ENCODE measurements at regions not wholly inside any gene's neighbourhood (a gene's known extent, or its start where the extent isn't known, plus 50 kb on each side); places are given as distances from the start of the nearest gene placed in this dataset.

DNA sequence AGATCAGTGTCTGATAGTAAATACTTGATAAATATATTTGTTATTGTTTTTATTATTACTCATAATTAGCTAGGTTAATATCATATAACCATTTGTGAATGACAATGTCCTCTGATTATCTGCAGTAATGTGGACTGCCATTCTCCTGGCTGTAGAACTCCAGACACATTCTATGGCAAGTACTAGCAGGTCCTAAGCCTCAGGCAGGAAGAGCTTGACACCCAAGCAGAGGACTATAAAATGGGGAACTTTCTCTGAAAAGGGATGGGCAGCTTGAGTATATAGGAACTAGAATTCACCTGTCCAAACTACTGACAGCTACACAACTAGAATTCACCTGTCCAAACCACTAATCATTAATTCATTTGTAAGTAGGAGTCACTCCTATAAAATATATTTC, 649.4 kb downstream of the CPS1 start:
- no peak overlapping the region for H3K23ac ChIP-seq (ENCODE audit: insufficient read length)
- DNase-seq (ENCODE audit: low read depth in 1 of 2, low spot score in 2 of 2) (no peak), FAIRE-seq (no peak)
- H3K14ac ChIP-seq (ENCODE audit: insufficient read length), result no peak overlapping the region
- no peak overlapping the region for H4K8ac ChIP-seq (ENCODE audit: extremely low read depth, insufficient read depth, low read length)
- no peaks in the 10 kb centered on the region for H4K20me1 ChIP-seq (replicated peaks in 1 of 2; ENCODE audit: control insufficient read depth in 1 of 2, insufficient read depth in 2 of 2, low read length in 2 of 2)
- no peaks in the 10 kb centered on the region for H3K4me1 ChIP-seq (replicated peaks in 1 of 4; ENCODE audit: control insufficient read depth in 3 of 4, insufficient read depth in 4 of 4, low read length in 3 of 4)
- H2BK120ac ChIP-seq (replicated peaks; ENCODE audit: low read depth, low read length), result no peak overlapping the region
- H3K23me2 ChIP-seq (ENCODE audit: low read depth, low read length), result no peaks in the 10 kb centered on the region
- no peaks in the 10 kb centered on the region for H3K36me3 ChIP-seq (ENCODE audit: control insufficient read depth in 2 of 4, insufficient read depth in 4 of 4, low read length in 3 of 4)
- no peak overlapping the region for H2AFZ ChIP-seq (ENCODE audit: low read length)
- no peak overlapping the region for H2BK20ac ChIP-seq (ENCODE audit: low read length)
- H2BK12ac ChIP-seq (ENCODE audit: low read depth, low read length), result no peak overlapping the region
- H3K4ac ChIP-seq (replicated peaks; ENCODE audit: insufficient read length, low read depth, low read length), result no peak overlapping the region
- no peaks in the 10 kb centered on the region for H3K79me2 ChIP-seq (ENCODE audit: control insufficient read depth in 1 of 2, insufficient read depth in 2 of 2, low read length in 2 of 2)
- H3K79me1 ChIP-seq (ENCODE audit: low read depth, low read length), result no peaks in the 10 kb centered on the region
- H3K9ac ChIP-seq (replicated peaks in 1 of 4; ENCODE audit: extremely low read depth in 1 of 4, low read depth in 3 of 4, low read length in 3 of 4), result no peak overlapping the region
- no peak overlapping the region for H4K91ac ChIP-seq (replicated peaks; ENCODE audit: insufficient read length, low read length)
- H3K27ac ChIP-seq (ENCODE audit: low read depth, low read length), result no peak overlapping the region
- H2BK5ac ChIP-seq (ENCODE audit: low read depth, low read length), result no peak overlapping the region
- no peak overlapping the region for H3K4me3 ChIP-seq (ENCODE audit: extremely low read depth in 1 of 4, insufficient read depth in 2 of 4, low read depth in 3 of 4, low read length in 4 of 4)
- no peak overlapping the region for H2BK15ac ChIP-seq (ENCODE audit: low read length)
- no peak overlapping the region for H3K18ac ChIP-seq (ENCODE audit: extremely low read depth, low read length)
- ChIA-PET CTCF (ENCODE audit: partially characterized antibody) (interaction anchor here (1.9 kb wide), 1 partner anchor 9 kb away, joined by 5 read pairs; no protein-coding TSS in a partner anchor), POLR2A (ENCODE audit: partially characterized antibody) (no interaction called here)
- H3K27me3 ChIP-seq (replicated peaks in 1 of 4; ENCODE audit: control insufficient read depth in 3 of 4, extremely low read depth in 1 of 4, insufficient read depth in 3 of 4, low read length in 3 of 4), result no peaks in the 10 kb centered on the region
- TF ChIP-seq RFX5 (IDR thresholded peaks at IDR 0.05; ENCODE audit: borderline replicate concordance, low read depth, low read length) (no peak), JUND (IDR thresholded peaks at IDR 0.05; ENCODE audit: low read length) (no peak), SIN3A (conservative IDR thresholded peaks at IDR 0.05 in 1 of 2, IDR thresholded peaks at IDR 0.05 in 1 of 2; ENCODE audit: low read depth in 1 of 2, low read length in 2 of 2) (no peak), SP4 (IDR thresholded peaks at IDR 0.05; ENCODE audit: low read length) (no peak)
- H3K56ac ChIP-seq (replicated peaks; ENCODE audit: insufficient read length, low read depth, low read length), result no peak overlapping the region
- H3K9me3 ChIP-seq (ENCODE audit: insufficient read depth in 2 of 2, low read depth in 1 of 2, low read length in 1 of 2), result no peaks in the 10 kb centered on the region
- H4K5ac ChIP-seq (ENCODE audit: insufficient read length, low read depth, low read length), result no peak overlapping the region
- H2AK5ac ChIP-seq (ENCODE audit: low read depth, low read length), result no peak overlapping the region
- H3K4me2 ChIP-seq (ENCODE audit: insufficient read depth in 1 of 2, low read depth in 2 of 2, low read length in 2 of 2), result no peak overlapping the region
